Esophagus squamous epithelium (tissue), 5 donors: ENCODE measurements at regions not wholly inside any gene's neighbourhood (a gene's known extent, or its start where the extent isn't known, plus 50 kb on each side); places are given as distances from the start of the nearest gene placed in this dataset.

Source experiments
- DNase-seq: peaks from one replicate; lab custom pipeline; 2025; lab: John Stamatoyannopoulos, UW
- H3K27ac ChIP-seq, 4 donors: fragments of 200-600 bp; sonication (generic); one replicate each; pipeline ENCODE4 v1.5.1; 2016 to 2019; ENCODE audit warnings: mild to moderate bottlenecking in 1 of 4
- H3K27me3 ChIP-seq, 4 donors: fragments of 200-600 bp; sonication (generic); 1 replicate in 3 of 4; 2 replicates in 1 of 4; pipeline versions ENCODE4 v1.5.1 to v1.6.0; 2017 to 2021; ENCODE audit warnings: antibody characterized with exemption in 1 of 4
- H3K36me3 ChIP-seq, 3 donors: fragments of 200-600 bp; sonication (generic); one replicate each; pipeline ENCODE4 v1.5.1; 2016 to 2019
- H3K4me1 ChIP-seq, 3 donors: fragments of 200-600 bp; sonication (generic); one replicate each; pipeline ENCODE4 v1.5.1; 2017 to 2019
- H3K4me3 ChIP-seq, 4 donors: fragments of 200-600 bp; sonication (generic); 1 replicate in 3 of 4; 2 replicates in 1 of 4; pipeline ENCODE4 v1.5.1; 2016 to 2019; ENCODE audit warnings: mild to moderate bottlenecking in 2 of 4, moderate library complexity in 1 of 4
- H3K9me3 ChIP-seq, 3 donors: fragments of 200-600 bp; sonication (generic); one replicate each; pipeline ENCODE4 v1.5.1; 2016 to 2019
- POLR2A ChIP-seq, 4 donors: fragments of 450-650 bp; IDR thresholded peaks; one replicate each; pipeline ENCODE4 v1.6.1; 2017; ENCODE audit warnings: antibody characterized with exemption in 4 of 4, mild to moderate bottlenecking in 4 of 4, moderate library complexity in 3 of 4
- WGBS, 2 donors: methylation state at CpG; one replicate each; pipeline ENCODE4 v1.1.5; 2018; 5-methylcytosine and 5-hydroxymethylcytosine counted together
- intact Hi-C: fragments of 100-400 bp; cut with DNase I; formaldehyde crosslinking; loops from one replicate; pipeline ENCODE4 v1.15.0; 2022
- TF ChIP-seq, protein P1 (sequence below), 6 experiments: fragments of 450-650 bp in 4 of 6; fragments of 200-600 bp in 2 of 6; sonication (generic) in 2 of 6; IDR thresholded peaks; one replicate each; pipeline ENCODE4 v1.5.1; 2016 to 2019; ENCODE audit warnings: antibody characterized with exemption in 6 of 6, mild to moderate bottlenecking in 4 of 6, moderate library complexity in 4 of 6
- donor health status: DM: yes; HTN: yes; CAD: no.

DNA sequence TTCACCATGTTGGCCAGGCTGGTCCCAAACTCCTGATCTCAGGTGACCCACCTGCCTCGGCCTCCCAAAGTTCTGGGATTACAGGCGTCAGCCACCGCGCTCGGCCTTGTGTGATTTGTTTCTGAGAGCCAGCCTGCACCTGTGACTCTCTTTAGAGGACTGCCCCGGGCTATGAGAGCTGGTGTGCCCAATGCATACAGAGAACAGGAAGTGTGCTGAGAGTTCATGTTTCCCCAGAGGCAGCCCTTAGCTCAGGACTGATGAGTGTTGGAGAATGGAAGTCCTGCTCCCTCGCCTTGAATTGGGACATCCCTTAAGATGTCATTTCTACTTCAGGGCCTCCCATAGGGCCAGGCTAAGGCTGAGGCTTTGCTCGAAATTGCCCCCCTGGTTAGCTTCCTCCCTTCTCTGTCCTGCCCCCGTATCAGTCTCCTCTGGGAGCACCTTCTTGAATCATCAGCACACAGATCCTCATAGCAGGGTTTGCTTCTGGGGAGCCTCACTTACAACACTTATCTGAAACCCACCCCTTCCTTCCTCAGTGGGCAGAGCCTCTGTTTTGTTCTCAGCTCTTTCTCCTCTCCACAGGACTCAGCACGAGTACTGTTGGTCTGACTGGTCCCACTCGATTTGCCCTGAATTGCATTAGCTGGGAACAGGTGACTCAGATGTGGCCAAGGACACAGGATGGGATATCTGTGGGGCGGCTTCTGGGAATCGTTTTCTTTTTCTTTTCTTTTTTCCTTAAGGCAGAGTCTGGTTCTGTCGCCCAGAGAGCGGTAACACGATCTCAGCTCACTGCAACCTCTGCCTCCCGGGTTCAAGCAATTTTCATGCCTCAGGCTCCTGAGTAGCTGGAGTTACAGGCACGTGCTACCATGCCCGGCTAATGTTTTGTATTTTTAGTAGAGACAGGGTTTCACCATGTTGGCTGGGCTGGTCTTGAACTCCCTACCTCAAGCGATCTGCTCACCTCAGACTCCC is 80.1 kb downstream of the UBIAD1 start:
- Histone ChIP-seq H3K4me1 (no peaks in the 10 kb centered on the region), H3K4me3 (no peak overlapping the region), H3K27me3 (peaks cover 0 to 72% (median 0%) of the 10 kb centered on the region in 4 donors), H3K36me3 (no peaks in the 10 kb centered on the region), H3K9me3 (no peaks in the 10 kb centered on the region), H3K27ac (no peak overlapping the region)
- 54 to 58% methylated on average over 14 to 19 of the region's 20 CpGs for WGBS, 2 donors
- no peak for DNase-seq
- intact Hi-C loops, result no loop called here
- TF ChIP-seq POLR2A (IDR thresholded peaks at IDR 0.05), result no peak
- TF ChIP-seq, protein P1, sequence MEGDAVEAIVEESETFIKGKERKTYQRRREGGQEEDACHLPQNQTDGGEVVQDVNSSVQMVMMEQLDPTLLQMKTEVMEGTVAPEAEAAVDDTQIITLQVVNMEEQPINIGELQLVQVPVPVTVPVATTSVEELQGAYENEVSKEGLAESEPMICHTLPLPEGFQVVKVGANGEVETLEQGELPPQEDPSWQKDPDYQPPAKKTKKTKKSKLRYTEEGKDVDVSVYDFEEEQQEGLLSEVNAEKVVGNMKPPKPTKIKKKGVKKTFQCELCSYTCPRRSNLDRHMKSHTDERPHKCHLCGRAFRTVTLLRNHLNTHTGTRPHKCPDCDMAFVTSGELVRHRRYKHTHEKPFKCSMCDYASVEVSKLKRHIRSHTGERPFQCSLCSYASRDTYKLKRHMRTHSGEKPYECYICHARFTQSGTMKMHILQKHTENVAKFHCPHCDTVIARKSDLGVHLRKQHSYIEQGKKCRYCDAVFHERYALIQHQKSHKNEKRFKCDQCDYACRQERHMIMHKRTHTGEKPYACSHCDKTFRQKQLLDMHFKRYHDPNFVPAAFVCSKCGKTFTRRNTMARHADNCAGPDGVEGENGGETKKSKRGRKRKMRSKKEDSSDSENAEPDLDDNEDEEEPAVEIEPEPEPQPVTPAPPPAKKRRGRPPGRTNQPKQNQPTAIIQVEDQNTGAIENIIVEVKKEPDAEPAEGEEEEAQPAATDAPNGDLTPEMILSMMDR (IDR thresholded peaks at IDR 0.05), result no peak

GRCh38 chr1:11354893-11355553 is 82.0 kb downstream of the UBIAD1 start:
- no peak for DNase-seq
- TF ChIP-seq, protein P1 (IDR thresholded peaks at IDR 0.05), result no peak
- no peak for TF ChIP-seq POLR2A (IDR thresholded peaks at IDR 0.05)
- Histone ChIP-seq H3K27ac (no peak overlapping the region), H3K36me3 (no peaks in the 10 kb centered on the region), H3K27me3 (peaks cover 0 to 85% (median 0%) of the 10 kb centered on the region in 4 donors), H3K4me3 (no peak overlapping the region), H3K4me1 (no peaks in the 10 kb centered on the region), H3K9me3 (no peaks in the 10 kb centered on the region)
- 43 to 55% methylated on average over 7 of the region's 7 CpGs for WGBS, 2 donors
- intact Hi-C loops, result no loop called here

- Histone ChIP-seq H3K27ac (no peak overlapping the region), H3K36me3 (no peaks in the 10 kb centered on the region), H3K4me3 (no peak overlapping the region), H3K4me1 (no peaks in the 10 kb centered on the region), H3K27me3 (peaks cover 0 to 85% (median 0%) of the 10 kb centered on the region in 4 donors), H3K9me3 (no peaks in the 10 kb centered on the region)
- 17 to 30% methylated on average over 15 of the region's 21 CpGs for WGBS, 2 donors
- TF ChIP-seq, protein P1 (IDR thresholded peaks at IDR 0.05), result no peak
- TF ChIP-seq POLR2A (IDR thresholded peaks at IDR 0.05), result no peak
- intact Hi-C loops, result no loop called here
- DNase-seq, result no peak
These were observed 82.8 kb downstream of the UBIAD1 start for GRCh38 chr1:11355559-11356475.

DNA sequence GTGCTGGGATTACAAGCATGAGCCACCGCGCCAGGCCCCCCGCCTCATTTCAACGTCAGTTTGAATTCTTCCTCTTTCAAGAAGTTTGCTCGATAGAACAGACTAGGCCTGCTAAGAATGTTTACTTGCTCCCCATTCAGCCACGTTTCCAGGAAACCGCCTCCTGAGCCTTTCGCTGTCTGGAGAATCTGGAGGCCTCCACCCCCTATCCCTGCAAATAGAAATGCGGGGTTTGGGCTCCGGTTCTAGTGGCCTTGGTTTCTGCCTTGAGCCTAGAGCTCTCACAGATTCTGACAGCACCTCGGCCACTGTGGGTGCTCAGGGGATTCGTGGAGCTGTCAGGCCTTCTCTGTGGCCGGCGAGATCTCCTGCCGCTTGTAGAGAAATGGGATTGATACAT is 84.3 kb downstream of the UBIAD1 start:
- no peak overlapping the region for H3K4me3 ChIP-seq
- DNase-seq, result no peak
- TF ChIP-seq, protein P1 (IDR thresholded peaks at IDR 0.05), result no peak
- TF ChIP-seq POLR2A (IDR thresholded peaks at IDR 0.05), result no peak
- no peaks in the 10 kb centered on the region for H3K9me3 ChIP-seq
- 69 to 85% methylated on average over 11 to 14 of the region's 15 CpGs for WGBS, 2 donors
- no peaks in the 10 kb centered on the region for H3K36me3 ChIP-seq
- no peak overlapping the region for H3K27ac ChIP-seq
- peaks cover 0 to 83% (median 0%) of the 10 kb centered on the region in 4 donors for H3K27me3 ChIP-seq
- intact Hi-C loops, result no loop called here
- no peaks in the 10 kb centered on the region for H3K4me1 ChIP-seq
